SH-SY5Y (cell line): ENCODE measurements at regions not wholly inside any gene's neighbourhood (a gene's known extent, or its start where the extent isn't known, plus 50 kb on each side); places are given as distances from the start of the nearest gene placed in this dataset.

Source experiments
- GATA2 ChIP-seq: IDR thresholded peaks from 2 replicates; pipeline ENCODE4 v1.6.1; 2011; ENCODE audit warnings: mild to moderate bottlenecking, low read depth, low read length
- GATA3 ChIP-seq: IDR thresholded peaks from 2 replicates; pipeline ENCODE4 v1.6.1; 2011; ENCODE audit warnings: low read depth, mild to moderate bottlenecking, low read length, moderate library complexity

GRCh38 chr6:140846503-140847261 lies 1286.0 kb upstream of the GJE1 start:
- TF ChIP-seq GATA3 (no peak), GATA2 (no peak)
